Parathyroid adenoma (tissue), 2 donors: ENCODE measurements at regions not wholly inside any gene's neighbourhood (a gene's known extent, or its start where the extent isn't known, plus 50 kb on each side); places are given as distances from the start of the nearest gene placed in this dataset.

Experiments
- H2AFZ ChIP-seq: fragments of 300-600 bp; sonication (generic); one replicate; pipeline ENCODE4 v1.7.0; 2017; ENCODE audit warnings: antibody characterized with exemption, mild to moderate bottlenecking
- H3K27ac ChIP-seq: fragments of 300-600 bp; sonication (generic); one replicate; pipeline ENCODE4 v1.7.0; 2017
- H3K27me3 ChIP-seq: fragments of 300-600 bp; sonication (generic); one replicate; pipeline ENCODE4 v1.7.0; 2017; ENCODE audit warnings: low read length; ENCODE audit not compliant: control insufficient read depth, insufficient read depth
- H3K36me3 ChIP-seq: fragments of 300-600 bp; sonication (generic); one replicate; pipeline ENCODE4 v1.7.0; 2017; ENCODE audit warnings: low read length; ENCODE audit not compliant: control insufficient read depth, insufficient read depth
- H3K4me1 ChIP-seq: fragments of 300-600 bp; sonication (generic); one replicate; pipeline ENCODE4 v1.7.0; 2017; ENCODE audit warnings: control low read depth
- H3K4me2 ChIP-seq: fragments of 300-600 bp; sonication (generic); one replicate; pipeline ENCODE4 v1.7.0; 2017; ENCODE audit warnings: low read length
- H3K4me3 ChIP-seq: fragments of 300-600 bp; sonication (generic); one replicate; pipeline ENCODE4 v1.7.0; 2017; ENCODE audit warnings: low read depth, low read length
- H3K79me2 ChIP-seq: fragments of 300-600 bp; sonication (generic); one replicate; pipeline ENCODE4 v1.7.0; 2017; ENCODE audit warnings: control low read depth
- H3K9ac ChIP-seq: fragments of 300-600 bp; sonication (generic); one replicate; pipeline ENCODE4 v1.7.0; 2017; ENCODE audit warnings: mild to moderate bottlenecking
- H3K9me3 ChIP-seq: fragments of 300-600 bp; sonication (generic); one replicate; pipeline ENCODE4 v1.7.0; 2017; ENCODE audit warnings: low read length; ENCODE audit not compliant: control insufficient read depth
- TF ChIP-seq, protein P1 (sequence below): fragments of 300-600 bp; sonication (generic); IDR thresholded peaks from one replicate; pipeline ENCODE4 v1.7.0; 2017; ENCODE audit warnings: antibody characterized with exemption, mild to moderate bottlenecking
- donor health status: primary hyperparathyroidism.

DNA sequence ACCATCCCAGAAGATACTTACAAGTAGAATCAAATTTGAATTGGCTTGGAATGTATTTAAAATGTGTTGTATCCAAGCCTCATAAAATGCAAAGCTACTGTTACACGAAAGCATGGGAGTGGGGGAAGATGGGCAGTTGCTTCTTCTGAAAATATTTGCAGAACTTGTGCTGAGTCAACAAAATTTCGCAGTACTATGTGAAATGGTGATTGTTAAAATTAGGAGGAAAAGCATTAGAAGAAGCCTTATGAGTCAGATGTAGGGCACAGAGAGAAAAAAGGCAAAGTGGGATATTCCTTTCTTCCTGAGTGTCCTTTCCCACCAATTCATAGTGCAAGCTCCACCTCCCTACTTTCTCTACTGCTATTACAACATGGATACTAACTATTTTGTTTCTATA is 332.7 kb downstream of the PRDM5 start:
- Histone ChIP-seq H3K9me3 (no peaks in the 10 kb centered on the region), H3K27me3 (no peaks in the 10 kb centered on the region), H3K27ac (no peak overlapping the region), H3K4me3 (no peak overlapping the region), H3K4me2 (no peak overlapping the region), H3K36me3 (no peaks in the 10 kb centered on the region), H3K79me2 (no peaks in the 10 kb centered on the region), H2AFZ (no peak overlapping the region), H3K4me1 (no peaks in the 10 kb centered on the region), H3K9ac (no peak overlapping the region)
- TF ChIP-seq, protein P1, sequence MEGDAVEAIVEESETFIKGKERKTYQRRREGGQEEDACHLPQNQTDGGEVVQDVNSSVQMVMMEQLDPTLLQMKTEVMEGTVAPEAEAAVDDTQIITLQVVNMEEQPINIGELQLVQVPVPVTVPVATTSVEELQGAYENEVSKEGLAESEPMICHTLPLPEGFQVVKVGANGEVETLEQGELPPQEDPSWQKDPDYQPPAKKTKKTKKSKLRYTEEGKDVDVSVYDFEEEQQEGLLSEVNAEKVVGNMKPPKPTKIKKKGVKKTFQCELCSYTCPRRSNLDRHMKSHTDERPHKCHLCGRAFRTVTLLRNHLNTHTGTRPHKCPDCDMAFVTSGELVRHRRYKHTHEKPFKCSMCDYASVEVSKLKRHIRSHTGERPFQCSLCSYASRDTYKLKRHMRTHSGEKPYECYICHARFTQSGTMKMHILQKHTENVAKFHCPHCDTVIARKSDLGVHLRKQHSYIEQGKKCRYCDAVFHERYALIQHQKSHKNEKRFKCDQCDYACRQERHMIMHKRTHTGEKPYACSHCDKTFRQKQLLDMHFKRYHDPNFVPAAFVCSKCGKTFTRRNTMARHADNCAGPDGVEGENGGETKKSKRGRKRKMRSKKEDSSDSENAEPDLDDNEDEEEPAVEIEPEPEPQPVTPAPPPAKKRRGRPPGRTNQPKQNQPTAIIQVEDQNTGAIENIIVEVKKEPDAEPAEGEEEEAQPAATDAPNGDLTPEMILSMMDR: no peak

DNA sequence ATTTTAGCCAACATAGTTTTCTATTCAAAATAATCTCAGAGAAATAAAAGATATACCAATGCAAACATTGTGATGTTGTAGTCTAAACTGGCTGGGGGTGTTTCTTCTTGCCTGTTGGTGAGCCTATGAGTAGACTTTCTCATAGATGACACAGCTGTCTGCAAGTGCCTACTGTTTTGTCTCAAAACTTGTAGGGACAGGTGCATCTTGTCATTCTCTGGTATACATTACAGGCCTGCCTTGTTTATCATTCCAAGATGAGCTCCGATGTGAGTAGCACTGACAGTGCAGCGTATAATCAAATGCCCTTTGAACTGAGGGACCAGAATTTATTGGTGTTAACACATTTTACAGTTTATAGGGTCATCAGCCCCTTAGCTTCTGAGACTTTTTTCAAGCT is 353.8 kb downstream of the PRDM5 start:
- no peaks in the 10 kb centered on the region for H3K9me3 ChIP-seq
- H3K36me3 ChIP-seq: no peaks in the 10 kb centered on the region
- H3K27me3 ChIP-seq: no peaks in the 10 kb centered on the region
- H3K4me1 ChIP-seq: no peaks in the 10 kb centered on the region
- no peaks in the 10 kb centered on the region for H3K79me2 ChIP-seq
- H3K27ac ChIP-seq: no peak overlapping the region
- no peak overlapping the region for H3K4me2 ChIP-seq
- TF ChIP-seq, protein P1: no peak
- no peak overlapping the region for H3K4me3 ChIP-seq
- no peak overlapping the region for H2AFZ ChIP-seq
- H3K9ac ChIP-seq: no peak overlapping the region

DNA sequence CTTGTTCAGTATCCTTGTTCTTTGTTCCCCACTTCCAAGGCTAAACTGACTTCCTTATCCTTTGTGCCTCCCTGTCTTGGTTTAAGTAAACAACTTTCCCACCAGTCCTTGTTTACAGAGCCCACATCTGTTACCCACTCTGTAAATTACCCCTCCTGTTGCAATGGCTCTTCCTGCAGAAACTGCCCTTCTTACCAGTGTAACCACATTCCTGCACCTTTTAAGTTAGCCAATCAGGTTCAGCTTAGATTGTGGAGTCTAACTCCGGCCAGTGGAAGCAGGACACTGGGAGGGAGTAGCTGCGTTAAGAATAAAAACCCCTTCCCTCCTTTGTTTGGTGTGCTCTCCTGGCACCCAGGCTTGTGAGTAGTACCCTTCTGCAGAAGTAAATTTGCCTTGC is 360.9 kb downstream of the PRDM5 start:
- Histone ChIP-seq H3K9me3 (no peaks in the 10 kb centered on the region), H2AFZ (no peak overlapping the region), H3K9ac (no peak overlapping the region), H3K79me2 (no peaks in the 10 kb centered on the region), H3K4me3 (no peak overlapping the region), H3K27me3 (no peaks in the 10 kb centered on the region), H3K4me2 (no peak overlapping the region), H3K4me1 (no peaks in the 10 kb centered on the region), H3K36me3 (no peaks in the 10 kb centered on the region), H3K27ac (no peak overlapping the region)
- TF ChIP-seq, protein P1: no peak

DNA sequence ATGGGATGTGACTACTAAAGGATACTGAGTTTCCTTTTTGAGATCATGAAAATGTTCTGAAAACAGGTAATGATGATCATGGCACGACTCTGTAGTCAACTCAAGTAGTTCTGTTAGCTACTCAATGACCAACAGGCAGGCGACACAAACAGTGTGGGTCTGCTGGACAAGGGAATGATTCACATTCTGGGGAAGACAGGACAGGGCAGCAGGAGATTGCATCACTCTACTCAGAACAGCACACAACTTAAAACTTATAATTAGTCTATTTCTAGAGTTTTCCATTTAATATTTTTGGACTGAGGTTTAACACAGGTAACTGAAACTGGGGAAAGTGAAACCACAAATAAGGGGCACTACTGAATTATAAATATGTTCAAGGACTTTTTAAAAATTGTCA is 365.2 kb downstream of the PRDM5 start:
- Histone ChIP-seq H3K4me3 (no peak overlapping the region), H3K4me2 (no peak overlapping the region)

DNA sequence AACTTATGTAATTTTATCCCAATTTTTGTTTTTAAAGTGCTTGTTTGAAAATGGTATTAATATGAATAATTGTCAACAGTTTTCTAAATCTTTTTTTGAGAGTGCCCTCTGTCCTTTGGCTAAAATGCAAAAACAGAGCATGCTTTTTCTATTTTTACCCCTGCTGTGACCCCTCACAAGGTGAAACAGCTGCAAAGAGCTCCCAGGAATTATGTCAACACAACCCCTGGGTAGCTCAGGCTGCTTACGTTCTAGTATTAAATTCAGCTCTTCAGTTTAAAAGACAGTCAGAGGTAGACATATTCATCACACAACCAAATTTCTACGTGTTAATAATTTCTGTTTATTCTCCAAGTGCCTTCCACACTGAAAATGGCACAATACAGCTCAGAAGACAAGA is 367.5 kb downstream of the PRDM5 start:
- H3K4me3 ChIP-seq: no peak overlapping the region
- H3K79me2 ChIP-seq: no peaks in the 10 kb centered on the region
- H3K9me3 ChIP-seq: no peaks in the 10 kb centered on the region
- H3K27ac ChIP-seq: no peak overlapping the region
- no peaks in the 10 kb centered on the region for H3K4me1 ChIP-seq
- H3K9ac ChIP-seq: no peak overlapping the region
- H3K4me2 ChIP-seq: no peak overlapping the region
- no peaks in the 10 kb centered on the region for H3K27me3 ChIP-seq
- no peaks in the 10 kb centered on the region for H3K36me3 ChIP-seq
- TF ChIP-seq, protein P1: no peak
- H2AFZ ChIP-seq: no peak overlapping the region

More for the DNA sequence above, 365.2 kb downstream of the PRDM5 start:
- Histone ChIP-seq H3K79me2 (no peaks in the 10 kb centered on the region), H3K27ac (no peak overlapping the region), H3K9ac (no peak overlapping the region), H2AFZ (no peak overlapping the region), H3K27me3 (no peaks in the 10 kb centered on the region), H3K4me1 (no peaks in the 10 kb centered on the region), H3K9me3 (no peaks in the 10 kb centered on the region), H3K36me3 (no peaks in the 10 kb centered on the region)
- TF ChIP-seq, protein P1: no peak
